ENCODE measurements at regions not wholly inside any gene's neighbourhood (a gene's known extent, or its start where the extent isn't known, plus 50 kb on each side); places are given as distances from the start of the nearest gene placed in this dataset.

- no peak for TF ChIP-seq POLR2A (IDR thresholded peaks at IDR 0.05)
- no peak for TF ChIP-seq CTCF (IDR thresholded peaks at IDR 0.05)
Measured at GRCh38 chr3:20543535-20544226, 357.7 kb upstream of the SGO1 start.

All from thyroid gland (tissue), 4 donors.